Amniotic epithelial cell (primary cell): ENCODE measurements at regions not wholly inside any gene's neighbourhood (a gene's known extent, or its start where the extent isn't known, plus 50 kb on each side); places are given as distances from the start of the nearest gene placed in this dataset.
"Not testable (repeated sequence)": the region's sequence is repeated elsewhere in the genome, so short reads cannot be mapped to it uniquely, and the experiment has no call there.

Experiments
- DNase-seq: peaks from one replicate; pipeline ENCODE4 v3.0.0-alpha.2; 2010; ENCODE audit warnings: low read depth

DNA sequence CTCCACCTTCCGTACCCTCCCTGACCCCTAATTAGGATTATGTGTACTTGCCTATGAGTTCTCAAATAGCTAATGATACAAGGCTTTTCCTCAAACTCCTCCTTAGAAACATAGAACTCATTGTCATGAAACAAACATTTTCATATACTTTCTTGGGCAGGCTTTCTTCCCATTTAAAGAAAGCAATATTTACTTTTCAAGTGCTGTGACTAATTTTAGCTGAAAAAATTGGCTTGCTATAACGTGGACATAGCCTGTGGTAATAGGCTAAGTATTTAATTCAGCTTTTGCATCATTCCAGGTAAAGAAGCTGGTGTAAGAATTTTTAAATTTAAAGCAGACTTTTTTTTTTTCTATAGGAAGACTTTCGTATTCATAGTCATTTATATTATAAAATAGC lies 208.7 kb downstream of the SOX2 start:
- no peak for DNase-seq

DNA sequence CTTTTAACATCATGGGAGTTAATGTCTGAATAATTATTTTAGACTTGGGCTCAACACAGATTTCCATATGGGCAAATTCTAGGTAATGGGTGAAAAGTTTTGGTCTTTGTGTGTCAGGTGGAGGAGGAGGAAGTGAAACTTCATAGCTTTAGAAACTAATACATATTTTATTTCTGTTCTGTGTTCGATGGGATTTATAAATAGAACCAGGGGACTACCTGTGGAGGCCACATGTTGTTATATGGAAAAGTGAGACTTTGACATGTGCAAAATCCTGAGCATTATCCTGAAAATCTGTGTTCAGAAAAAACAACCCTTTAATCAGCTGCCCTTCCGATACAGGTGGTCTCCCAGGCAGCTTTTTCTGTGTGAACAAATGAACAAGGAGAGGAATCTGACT lies 209.5 kb downstream of the SOX2 start:
- DNase-seq: no peak

GRCh38 chr3:181925841-181926240 lies 214.1 kb downstream of the SOX2 start:
- DNase-seq: not testable (repeated sequence)

DNA sequence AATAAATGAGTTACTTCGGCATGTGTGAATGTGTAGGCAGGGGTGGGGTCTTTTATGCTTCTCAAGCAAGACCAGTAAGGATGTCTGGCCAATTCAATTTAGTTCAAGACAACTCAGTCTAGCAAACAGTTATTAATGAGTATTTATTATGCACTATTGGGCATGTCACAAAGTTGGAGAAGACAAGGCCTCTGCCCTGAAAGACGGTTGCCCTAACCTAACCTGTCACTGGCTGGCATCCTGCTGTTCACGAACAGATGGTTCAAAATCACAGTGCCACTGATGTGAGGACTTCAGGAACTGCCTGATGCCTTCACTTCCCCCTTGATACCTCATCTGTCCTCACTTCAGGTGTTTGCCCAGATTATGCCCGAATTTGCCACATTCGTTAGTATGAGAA lies 217.8 kb downstream of the SOX2 start:
- no peak for DNase-seq

DNA sequence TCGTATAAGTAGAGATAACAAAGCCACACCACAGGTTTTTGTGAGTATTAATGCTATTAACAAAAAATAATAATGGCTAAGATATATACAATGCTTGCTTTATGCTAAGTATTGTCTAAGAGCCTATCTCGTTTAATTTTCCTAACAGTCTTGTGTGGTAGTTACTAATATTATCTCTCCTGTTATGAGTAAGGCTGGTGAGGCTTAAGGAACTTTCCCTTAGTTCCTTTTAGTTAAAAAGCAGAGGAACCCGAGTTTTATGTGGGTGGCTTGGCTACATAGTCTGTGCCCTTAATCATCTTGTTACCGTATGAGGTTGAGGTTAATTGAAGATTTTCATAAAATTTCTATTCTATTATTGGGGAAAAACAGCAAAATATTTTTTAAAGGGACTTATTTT lies 218.4 kb downstream of the SOX2 start:
- no peak for DNase-seq

DNA sequence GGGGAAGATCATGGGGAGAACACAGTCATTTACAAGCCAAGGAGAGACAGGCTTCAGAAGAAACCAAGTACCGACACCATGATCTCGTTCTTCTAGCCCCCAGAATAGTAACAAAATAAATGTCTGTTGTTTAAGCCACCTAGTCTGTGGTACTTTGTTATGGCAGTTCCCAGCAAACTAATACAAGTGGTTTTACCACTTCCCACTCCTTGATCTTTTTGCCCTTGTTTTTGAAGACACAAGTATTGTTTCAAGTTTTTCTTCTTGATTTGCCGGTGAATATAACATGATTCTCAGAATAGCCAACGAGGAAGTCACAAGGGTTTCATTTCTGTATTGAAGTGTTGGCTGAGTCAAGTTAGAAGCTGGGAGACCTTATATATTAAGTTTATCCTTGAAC lies 220.3 kb downstream of the SOX2 start:
- no peak for DNase-seq

- no peak for DNase-seq
Measured at GRCh38 chr3:181933052-181933618, 221.4 kb downstream of the SOX2 start.

DNA sequence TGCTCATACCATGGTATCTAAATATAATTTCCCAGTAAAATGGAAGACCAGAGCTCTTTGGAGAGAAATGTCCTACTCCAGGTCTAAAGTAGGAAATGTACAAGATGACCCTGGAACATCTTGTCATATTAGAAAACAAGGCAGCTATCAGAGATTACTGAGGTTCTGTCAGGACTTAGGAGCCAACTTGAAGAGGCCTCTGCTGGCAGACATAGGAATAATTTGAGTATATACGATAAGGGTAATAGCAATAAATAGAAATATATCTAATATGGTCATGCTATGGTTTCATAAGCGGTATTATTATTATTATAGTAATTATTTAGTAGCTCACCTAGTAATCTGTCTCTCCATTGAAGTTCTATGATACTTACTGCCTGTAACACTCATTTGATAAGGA lies 224.2 kb downstream of the SOX2 start:
- no peak for DNase-seq

DNA sequence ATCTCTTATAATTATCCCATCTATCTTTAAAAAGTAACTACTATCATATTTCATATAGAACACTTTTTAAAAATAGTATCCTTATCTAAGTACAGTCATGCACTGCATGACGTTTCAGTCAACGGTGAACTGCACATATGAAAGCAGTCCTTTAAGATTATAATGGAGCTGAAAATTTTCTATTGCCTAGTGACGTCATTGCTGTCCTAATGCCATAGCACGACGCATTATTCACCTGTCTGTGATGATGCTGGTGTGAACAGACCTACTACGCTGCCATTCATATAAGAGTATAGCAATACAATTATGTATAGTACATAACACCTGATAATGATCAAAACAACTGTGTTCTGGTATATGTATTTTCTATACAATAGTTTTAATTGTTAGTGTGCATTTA lies 225.0 kb downstream of the SOX2 start:
- DNase-seq: no peak

DNA sequence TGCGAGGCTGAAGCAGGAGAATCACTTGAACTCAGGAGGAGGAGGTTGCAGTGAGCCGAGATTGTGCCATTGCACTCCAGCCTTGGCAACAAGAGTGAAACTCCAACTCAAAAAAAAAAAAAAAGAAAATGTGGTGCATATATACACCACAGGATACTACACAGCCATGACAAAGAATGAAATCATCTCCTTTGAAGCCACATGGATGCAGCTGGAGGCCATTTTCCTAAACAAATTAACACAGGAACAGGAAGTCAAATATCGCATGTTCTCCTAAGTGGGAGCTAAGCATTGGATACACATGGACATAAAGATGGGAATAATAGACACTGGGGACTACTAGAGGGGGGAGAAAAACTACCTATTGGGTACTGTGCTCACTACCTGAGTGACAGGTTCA lies 226.9 kb downstream of the SOX2 start:
- not testable (repeated sequence) for DNase-seq

DNA sequence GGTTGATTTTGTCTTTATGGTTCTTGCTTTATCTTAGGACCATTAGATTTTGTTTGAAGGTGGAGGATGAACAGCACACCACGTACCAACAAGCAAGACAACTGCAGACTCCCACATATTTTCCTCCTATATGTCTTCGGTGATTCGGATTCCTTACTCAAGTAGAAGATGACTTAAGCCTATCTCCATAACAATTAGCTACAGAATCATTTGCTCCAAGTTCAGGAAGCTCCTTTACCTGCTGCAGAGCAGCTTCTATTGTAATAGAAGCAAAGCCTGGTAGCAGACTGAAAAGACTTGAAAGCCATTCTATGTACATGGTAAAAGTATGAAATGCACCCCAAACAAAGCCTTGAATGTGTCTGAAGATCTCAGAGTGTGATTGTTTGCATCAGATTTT lies 229.0 kb downstream of the SOX2 start:
- DNase-seq: no peak

GRCh38 chr3:181941250-181941649 lies 229.5 kb downstream of the SOX2 start:
- no peak for DNase-seq

- no peak for DNase-seq
Measured at GRCh38 chr3:181943285-181943684, 231.6 kb downstream of the SOX2 start.

- DNase-seq: no peak
Measured at GRCh38 chr3:181947606-181948005, 235.9 kb downstream of the SOX2 start.

DNA sequence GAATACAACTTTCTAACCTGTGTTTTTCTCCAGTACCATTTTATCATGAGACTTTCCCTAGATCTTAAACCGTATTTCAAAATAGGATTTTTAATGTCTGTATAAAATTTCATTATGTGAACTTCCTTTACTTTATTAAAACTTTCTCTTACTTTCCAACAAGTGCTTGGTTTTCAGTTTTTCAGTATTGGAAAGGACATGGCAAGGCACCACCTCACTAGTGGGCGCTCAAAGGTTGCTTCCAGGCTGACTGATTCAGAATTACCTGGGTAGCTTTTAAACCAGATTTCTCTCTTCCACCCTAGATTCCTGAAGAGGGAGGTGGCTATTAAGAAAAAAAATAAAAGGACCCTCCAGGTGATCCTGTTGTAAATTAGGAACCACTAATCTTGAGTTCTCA lies 236.6 kb downstream of the SOX2 start:
- no peak for DNase-seq

- no peak for DNase-seq
Measured at GRCh38 chr3:181952221-181952620, 240.5 kb downstream of the SOX2 start.

GRCh38 chr3:181952929-181953328 lies 241.2 kb downstream of the SOX2 start:
- DNase-seq: no peak

DNA sequence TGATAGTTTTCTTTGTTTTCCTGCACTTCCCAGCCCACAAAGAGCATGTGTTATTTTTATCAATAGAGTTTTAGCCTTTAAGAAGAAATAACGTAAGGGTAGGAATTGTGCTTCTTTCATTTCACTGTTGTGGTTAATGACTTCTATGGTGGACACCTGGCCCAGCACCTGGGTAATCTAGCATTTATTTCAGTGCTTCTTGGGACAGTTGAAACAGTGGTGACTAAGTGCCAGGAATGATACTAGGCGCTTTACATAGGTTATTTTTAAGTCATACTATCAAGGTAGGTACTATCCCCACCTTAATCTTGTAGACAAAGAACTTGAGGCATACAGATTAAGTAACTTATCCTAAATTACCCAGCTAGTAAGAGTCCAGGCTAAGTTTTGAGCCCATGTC lies 243.8 kb downstream of the SOX2 start:
- no peak for DNase-seq

DNA sequence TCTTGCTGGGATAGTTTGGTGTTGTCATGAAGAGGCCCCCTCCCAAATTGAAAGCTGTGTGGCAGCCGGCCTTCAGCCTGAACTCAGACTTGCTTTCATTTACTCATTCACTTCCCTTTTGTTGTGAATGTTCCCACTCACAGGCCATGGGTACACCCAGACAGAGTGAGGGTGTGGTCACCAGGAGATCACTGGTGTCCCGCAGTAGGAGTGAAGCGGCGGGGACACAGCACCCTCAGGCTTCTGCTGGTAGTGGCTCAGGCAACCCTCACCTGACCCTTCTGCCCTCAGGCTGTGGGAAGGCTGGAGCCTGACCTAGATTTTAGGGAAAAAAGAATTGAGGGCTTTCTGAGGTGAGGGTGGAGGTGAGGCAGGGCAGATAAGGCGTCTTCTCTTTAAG lies 244.4 kb downstream of the SOX2 start:
- no peak for DNase-seq

- no peak for DNase-seq
Measured at GRCh38 chr3:181966393-181966792, 254.7 kb downstream of the SOX2 start.

- DNase-seq: no peak
Measured at GRCh38 chr3:181969925-181970324, 258.2 kb downstream of the SOX2 start.

GRCh38 chr3:181971424-181971823 lies 259.7 kb downstream of the SOX2 start:
- no peak for DNase-seq

DNA sequence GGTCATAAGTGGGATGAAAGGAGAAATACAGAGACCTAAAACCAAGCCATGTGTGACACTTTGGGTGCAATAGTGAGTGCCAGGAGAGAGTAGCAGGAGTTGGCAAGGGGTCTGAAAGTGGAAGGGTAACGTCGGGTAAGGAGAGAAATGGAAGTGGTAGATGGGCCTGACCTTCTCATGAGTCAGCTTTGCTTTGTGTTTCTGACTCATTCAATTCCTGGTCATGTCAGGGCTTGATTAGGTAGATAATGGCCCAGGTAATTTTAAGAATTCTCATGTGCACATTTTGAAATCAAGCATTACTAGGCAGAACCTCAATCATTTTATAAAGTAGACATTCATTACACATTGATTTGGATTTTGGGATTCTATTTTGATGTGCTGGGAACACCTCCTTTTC lies 262.5 kb downstream of the SOX2 start:
- DNase-seq: no peak

DNA sequence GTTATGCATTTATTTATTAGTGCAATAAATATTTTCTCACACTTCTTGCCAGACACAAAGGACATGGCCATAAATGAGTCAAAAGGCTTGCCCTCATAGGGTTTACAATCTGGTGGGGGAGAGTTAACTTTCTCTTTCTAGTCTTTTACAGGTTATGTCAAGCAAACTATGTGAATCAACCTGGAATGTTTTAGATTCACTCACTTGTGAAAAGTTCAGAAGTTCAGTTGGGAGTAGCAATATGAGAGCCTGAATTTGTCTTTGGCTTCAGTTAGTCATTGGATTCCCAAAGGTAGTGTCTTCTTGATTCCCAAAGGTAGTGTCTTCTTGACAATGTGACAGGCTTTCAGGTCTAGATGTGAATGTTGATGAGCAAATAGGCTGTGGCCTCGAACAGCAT lies 264.8 kb downstream of the SOX2 start:
- no peak for DNase-seq

- no peak for DNase-seq
Measured at GRCh38 chr3:181985386-181985785, 273.7 kb downstream of the SOX2 start.
